Stimulated activated CD8-positive, alpha-beta memory T cell treated with anti-CD3 and anti-CD28 coated beads, Interleukin-7, amount 100 ng/mL, for 1 hour (primary cell): ENCODE measurements at regions not wholly inside any gene's neighbourhood (a gene's known extent, or its start where the extent isn't known, plus 50 kb on each side); places are given as distances from the start of the nearest gene placed in this dataset.
"Not testable (repeated sequence)": the region's sequence is repeated elsewhere in the genome, so short reads cannot be mapped to it uniquely, and the experiment has no call there.

Experiments used
- DNase-seq, 2 donors: peaks; one replicate each; pipeline ENCODE4 v3.0.0-alpha.2; 2020; ENCODE audit warnings: low read depth in 2 of 2

DNA sequence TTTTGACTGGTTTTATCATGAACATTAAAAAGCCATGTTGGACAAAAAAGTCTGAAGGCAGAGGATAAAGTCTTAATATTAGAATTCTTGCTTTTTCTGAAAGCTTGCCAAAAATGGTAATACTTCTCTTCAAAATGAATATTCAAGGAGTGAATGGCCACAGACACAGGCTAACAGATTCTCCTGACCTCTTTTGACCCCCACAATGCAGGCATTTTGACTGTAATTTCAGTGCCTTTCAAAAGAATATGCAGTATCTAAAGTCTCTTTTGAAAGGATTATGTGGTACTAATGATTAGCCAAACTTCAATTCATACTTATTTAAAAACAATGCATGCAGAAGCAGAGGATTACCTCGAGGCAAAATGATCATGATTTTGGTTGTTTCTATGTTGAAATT is 557.8 kb upstream of the GCFC2 start:
- DNase-seq, result no peak

DNA sequence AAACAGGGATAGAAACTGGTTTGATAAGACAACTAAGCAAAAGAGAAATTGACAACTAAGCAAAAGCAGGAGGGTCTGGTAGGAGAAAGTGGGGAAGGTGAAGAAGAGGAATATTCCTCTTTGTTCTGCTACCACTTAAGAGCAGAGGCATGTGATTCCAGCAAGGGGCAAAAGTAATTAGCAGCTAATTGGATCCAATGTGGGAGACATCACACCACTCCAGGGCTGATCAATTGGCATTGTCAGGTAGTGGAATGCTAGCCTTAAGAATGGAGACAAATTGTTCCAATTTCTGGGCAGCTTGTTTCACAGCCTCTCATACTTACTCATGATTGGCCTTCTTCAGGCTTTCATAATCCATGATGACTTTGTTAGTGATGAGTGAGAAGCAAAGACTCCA is 547.1 kb upstream of the GCFC2 start:
- DNase-seq, result no peak

DNA sequence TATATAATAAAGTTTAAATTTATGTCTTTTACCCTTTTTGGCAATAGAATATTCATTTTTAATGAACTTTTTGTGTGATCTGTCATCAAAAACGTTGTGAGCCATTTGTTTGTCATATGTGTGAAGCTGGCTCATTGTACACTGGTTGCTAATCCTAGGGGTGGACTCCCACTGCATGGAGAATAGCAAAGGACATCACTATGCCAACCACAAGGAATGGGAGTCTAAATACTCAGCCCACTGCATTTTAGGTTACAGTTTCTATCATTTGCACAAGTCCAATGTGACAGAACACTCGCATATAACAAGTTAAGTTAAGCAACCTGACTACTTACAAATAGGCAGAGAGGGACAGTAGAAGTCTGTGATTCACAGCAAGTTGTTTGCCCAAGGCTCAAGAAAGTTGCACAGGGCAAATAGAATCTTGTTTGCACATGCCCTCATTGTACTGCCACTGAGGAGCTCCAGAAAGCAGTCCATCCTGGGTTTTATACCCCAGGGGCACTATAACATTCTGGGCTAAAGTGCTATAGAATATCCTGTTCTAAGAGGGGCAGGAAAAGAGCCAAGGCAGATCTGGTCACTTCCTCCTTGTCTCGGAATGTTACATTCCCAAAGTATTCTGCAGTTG is 545.9 kb upstream of the GCFC2 start:
- DNase-seq, result no peak

DNA sequence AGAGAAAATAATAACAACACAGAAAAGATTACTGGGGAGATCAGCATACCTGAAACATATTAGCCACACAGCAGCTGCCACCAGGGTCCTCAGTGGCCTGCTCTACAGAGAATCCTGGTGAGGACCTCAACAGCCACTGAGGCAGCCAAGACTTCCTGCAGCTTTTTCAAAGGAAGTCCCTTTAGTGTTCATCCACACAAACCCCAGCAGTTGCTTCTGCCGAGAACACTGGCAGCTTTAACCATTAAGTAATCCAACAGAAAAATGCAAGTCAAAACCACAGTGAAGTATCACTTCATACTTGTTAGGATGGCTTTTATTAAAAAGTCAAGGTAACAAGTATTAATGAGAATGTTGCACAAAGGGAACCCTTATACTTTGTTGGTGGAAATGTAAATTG is 542.0 kb upstream of the GCFC2 start:
- no peak for DNase-seq

DNA sequence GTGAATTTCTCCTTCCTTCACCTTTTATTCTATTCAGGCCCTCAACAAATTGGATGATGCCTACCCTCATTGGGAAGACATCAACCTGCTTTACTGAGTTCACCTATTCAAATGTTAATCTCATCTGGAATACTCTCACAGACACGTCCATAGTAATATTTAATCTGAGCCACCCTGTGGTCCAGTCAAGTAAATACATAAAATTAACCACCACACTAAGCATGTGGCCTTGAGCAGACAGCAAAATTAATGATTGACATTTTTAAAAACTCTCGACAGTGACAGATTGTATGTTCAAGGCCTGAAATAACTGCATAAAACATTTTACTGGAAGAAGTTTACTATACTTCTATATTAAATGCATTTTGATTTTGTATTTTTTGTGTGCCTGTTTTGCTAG is 540.6 kb upstream of the GCFC2 start:
- DNase-seq, result no peak

DNA sequence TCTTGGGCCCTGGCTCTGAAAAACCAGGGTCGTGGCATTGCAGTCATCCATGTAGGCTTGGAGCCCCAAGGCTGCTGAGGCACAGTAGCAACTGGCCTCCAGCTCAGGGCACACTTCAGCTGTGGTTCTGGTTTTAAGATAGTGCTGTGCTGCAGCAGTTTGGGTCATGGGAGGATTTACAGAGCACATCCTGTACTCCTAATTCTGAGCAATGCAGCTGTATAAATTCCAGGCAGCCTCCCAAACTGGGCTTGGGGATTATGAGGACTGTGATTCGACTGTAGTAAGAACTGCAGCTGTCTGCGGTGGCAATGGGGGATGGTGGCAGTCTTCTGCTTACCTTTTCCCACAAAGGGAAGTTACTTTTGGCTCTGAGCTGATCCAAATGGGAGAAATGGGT is 536.3 kb upstream of the GCFC2 start:
- no peak for DNase-seq

DNA sequence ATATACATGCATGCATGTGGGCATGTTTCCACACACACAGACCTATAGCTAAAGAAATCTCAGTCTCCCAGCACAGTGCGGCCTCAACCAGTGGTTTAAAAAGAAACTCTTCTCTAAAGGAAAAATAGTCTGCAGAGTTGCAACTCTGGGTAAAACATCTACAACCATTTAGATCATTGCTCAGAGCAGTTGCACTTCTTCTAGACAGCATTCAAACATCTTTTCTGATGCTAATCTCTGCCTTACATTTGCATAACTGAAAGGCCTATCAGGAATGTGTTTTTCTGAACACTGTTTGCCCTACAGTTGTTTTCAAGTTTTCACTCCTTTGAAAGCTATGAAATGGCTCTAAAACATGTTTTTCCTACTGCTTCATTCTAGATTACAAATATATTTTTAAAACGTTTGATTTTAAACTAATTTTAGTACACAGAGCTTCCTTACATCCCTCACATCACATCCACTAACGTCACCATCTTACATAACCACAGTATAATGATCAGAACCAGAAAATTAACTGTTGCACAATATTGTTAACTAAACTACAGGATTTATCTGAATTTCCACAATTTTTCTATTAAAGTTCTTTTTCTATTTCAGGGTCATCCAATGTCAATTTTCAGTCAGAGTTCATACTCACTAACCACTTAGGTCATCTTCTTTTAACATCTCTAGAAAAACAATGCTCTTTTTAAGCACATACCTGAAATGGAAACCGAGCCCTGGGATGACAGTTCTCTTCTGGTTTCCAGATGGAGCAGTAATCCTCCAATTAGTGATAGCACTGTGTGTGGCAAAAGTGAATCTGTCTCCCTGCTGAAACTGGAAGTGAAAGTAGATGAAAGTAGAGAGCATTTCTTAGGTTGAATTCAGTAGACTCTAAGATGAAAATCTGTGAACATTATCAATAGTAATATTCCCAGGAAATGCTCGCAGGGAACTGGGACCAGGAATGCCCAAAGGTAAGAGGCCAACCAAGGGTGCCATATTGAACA is 501.6 kb upstream of the GCFC2 start:
- no peak for DNase-seq

DNA sequence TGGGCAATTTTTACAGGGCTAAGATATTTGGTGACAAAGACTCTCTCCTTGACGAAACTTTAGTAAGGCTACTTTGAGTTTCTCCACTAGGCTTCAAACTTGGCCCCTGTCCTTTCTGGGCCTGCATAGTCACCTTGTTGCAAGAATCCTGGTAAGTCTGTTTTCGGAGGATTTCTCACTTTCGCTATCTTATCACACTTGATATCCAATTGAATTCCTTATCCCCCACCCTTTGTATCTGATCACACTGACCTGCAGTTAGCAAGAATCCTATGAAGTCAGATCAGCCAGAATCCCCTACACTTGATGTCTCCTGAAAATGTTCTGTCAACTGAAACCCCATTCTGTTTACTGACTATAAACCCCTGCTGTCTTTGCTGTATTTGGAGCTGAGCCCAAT is 499.8 kb upstream of the GCFC2 start:
- DNase-seq, result no peak

DNA sequence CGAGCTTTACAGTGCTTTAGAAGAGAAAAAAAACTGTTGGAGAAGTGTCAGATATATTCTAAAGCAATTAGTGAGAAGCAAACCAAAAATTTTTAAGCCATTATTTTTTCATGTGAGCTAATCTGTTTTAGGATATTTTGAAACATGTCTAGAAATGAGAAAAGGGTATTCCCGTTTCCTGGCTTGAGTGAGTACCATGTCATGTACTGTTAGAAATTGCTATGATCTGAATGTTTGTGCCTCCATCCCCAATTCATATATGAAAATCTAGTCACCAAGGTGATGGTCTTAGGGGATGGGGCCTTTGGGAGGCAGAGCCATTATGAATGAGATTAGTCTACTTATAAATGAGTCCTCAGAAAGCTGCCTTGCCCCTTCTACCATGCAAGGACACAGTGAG is 493.3 kb upstream of the GCFC2 start:
- DNase-seq, result no peak

DNA sequence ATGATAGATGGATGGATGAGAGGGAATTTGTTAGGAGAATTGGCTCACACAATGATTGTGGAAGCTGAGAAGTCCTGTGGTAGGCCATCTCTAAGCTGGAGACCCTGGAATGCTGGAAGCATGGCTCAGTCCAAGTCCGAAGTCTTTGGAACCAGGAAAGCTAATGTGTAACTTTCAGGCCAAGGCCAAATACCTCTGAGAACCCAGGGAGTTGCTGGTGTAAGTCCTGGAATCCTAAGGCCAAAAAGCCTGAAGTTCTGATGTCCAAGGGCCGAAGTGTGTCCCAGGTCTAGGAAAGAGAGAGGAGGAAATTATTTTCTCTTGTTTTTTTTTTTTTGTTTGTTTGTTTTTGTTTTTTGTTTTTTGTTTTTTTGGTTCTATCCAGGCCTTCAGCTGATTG is 492.2 kb upstream of the GCFC2 start:
- DNase-seq, result no peak

DNA sequence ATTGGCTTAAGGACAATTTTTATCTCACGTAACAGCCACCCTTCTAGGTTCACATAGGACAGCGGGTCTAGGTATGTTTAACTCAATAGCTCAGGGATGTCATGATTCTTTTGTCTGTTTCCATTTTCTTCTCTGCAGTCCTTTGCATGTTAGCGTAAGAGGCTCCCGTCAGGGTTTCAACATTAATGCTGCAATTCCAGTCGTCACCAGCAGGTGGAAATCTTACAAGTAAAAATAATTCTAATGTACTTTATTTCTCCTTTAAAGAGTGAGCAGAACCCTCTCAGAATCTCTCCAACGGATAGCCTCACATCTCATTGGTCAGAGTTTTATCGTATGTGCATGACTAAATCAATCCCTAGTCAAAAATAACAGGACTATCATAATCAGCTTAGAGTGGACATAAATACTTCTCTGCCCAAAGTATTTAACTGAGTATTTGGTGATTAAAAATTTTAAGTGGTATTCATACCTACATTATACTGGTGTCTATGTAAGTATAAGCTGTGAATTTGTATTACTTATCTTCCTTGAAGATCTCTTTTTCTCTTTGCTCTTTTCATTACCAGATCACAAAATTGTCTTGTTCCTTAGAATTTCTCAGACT is 487.2 kb upstream of the GCFC2 start:
- DNase-seq, result peak in 1 of 2 donors; percentile 2

DNA sequence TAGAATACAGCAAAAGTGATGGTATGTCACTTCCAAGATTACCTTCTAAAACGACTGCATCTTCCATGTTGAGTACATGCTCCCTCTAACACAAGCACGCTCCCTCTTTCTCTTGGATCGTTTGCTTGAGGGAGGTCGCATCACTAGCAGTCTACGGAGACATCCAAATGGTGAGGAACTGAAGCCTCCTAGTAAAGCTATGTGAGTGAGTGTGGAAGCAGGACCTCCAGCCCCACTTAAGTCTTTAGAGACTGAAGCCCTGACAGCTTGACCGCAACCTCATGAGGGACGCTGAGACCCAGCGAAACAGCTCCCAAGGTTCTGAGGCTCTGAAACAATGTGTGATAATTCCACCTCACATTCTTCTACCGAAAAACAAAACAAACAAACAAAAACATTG is 486.7 kb upstream of the GCFC2 start:
- no peak for DNase-seq

DNA sequence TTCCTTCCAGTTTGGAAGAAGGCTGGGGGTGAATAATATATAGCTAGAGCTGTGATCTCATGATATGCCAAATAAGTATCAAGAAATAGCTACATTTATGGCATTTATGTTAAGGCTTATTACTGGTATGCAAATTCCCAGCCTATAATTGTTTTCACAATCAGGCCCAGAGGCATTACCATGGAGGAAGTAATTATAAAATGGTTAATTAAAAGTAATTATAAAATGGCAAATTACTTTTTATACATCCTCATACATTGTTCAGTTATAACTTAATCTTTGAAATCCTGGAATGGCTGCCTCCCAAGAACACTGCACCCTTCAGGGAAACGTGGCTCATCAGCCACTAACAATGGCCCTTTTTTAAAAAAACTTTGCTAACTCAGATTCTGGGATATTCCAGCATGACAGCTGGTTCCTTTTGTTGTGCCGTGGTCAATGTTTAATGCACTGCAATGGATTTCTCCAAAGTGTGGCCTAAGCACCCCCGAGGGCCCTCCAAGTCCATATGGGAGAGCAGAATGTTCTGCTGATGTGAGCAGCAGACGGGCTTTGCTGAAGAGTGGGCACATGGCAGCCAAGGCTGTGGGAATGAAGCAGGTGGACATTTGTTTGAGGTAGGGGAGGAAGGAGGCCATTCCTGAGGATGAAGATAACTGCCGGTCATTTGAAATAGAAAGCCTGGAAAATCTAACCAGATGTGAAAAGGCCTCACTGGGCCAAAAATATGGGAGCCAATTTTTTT is 483.5 kb upstream of the GCFC2 start:
- no peak for DNase-seq

DNA sequence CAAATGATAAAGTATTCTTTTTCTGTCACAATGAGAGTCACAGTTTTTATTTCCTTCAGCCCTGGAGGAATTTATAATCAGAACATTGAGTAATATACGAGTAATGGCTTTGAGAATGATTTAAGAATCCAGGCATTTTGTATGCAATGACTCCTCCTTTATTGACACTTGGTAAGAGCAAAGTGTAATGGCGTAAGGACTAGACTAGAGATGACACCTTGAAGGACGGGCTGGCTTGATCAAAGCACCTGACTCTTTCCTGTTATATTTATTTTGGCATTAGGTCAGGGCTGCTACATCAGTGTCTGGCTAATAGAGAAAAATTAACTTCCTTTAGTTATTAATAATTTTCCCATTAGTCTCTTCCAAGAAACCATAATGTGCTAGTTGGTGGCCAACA is 482.4 kb upstream of the GCFC2 start:
- DNase-seq, result no peak

DNA sequence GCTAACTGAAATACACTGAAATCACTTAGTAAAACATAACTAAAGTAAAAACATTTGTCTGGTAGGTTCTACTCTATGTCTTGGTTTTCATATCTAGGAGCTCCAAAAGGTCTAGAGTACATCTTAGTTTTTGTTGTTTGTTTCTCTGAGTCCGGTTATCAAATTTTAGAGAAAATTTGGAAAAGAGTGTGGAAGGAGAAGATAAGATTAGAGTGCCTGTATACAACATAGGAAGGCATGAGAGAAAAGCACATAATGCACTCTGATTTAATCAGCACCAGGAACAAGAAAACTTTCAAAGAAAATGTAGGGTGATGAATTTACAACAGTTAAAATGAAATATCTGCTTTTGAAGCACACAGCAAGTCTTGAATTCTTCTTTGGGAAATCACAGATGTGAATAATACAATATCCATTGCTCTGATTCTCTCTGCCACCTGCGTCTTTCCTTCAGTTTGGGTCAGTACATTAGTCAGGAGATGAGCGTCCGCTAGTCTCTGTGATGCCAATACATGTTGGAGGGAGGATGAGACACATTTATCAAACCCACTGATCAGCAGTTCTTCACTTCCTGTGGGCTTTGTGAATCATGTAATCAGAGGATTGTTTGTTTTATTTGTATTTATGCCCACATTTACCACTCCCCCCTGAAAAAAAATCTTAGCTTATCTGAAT is 477.8 kb upstream of the GCFC2 start:
- DNase-seq, result no peak

DNA sequence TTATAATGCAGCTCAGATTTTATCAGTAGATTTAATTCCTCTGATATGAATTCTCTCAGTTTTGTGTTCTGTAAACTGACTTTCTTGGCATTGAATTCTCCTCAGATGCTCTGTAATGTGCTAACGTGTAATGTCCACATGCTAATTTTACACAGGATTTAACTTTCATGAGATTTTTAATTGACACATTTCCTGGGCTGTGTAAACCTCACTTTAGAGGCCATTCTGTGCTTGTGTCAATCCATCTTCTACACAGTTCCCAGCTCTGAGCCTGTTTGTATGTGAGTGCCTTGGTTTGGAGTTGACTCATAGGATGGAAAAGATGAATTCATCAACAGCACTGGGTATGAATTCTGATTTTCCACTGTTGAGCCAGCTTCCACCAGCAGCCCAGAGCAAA is 476.7 kb upstream of the GCFC2 start:
- no peak for DNase-seq

DNA sequence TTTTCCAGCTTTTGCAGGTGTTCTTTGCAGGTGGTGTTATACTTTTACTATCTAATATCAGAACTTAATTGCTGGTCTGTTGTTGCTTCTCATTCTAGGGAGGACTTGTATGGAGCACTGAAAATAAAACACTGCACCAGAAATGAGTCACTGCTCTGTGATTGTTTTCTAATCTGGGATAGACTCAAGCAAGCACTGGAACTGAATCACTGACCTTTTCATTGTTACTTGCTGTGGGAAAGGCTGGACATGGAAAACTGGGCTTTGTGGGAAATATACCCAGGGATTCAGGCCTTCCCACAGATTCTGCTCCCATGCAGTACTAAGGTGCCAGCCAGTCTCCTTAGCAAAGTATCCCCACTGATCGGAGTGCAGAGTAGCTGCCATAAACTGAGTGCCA is 470.0 kb upstream of the GCFC2 start:
- DNase-seq, result no peak

DNA sequence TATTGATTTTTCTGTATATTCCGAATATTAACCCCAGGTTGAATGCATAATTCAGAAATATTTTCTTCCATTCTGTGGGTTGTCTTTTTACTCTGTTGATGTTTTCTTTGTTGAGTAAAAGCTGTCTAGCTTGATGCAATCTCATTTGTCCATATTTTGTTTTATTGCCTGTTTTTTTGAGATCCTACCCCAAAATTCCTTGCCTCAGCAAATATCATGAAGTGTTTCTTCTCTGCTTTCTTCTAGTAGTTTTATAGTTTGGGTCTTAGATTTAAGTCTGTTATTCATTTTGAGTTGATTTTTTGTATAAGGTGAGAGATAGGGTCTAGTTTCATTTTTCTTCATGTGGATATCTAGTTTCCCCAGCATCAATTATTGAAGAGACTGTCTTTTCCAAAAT is 467.9 kb upstream of the GCFC2 start:
- DNase-seq, result no peak

DNA sequence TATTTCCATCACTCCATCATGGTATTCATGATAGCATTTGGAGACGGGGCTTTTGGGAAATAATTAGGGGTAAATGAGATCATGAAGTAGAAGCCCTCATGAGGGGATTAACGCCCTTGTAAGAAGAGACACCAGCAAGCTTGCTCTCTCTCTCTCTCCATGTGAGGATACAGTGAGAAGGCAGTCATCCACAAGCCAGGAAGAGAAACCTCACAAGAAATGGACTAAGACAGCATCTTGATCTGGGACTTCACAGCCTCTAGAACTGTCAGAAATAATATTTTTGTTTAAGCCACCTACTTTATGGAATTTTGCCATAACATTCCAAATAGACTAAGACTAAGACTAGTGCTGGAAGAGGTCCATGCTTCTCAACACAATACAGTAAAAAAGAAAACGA is 464.6 kb upstream of the GCFC2 start:
- DNase-seq, result no peak

DNA sequence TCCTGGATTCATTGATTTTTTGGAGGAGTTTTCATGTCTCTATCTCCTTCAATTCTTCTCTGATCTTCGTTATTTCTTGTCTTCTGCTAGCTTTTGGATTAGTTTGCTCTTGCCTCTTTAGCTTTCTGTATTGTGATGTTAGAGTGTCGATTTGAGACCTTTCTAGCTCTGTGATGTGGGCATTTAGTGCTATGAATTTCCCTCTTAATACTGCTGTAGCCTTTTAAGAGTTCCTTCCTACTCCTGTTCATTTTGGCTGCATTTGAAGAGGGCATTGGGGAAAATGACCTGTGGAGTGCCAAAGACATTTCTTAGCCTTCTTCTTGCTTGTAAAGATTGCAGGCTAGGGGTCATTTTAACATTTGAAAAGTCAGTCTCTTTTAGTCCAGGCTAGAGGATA is 463.8 kb upstream of the GCFC2 start:
- no peak for DNase-seq

DNA sequence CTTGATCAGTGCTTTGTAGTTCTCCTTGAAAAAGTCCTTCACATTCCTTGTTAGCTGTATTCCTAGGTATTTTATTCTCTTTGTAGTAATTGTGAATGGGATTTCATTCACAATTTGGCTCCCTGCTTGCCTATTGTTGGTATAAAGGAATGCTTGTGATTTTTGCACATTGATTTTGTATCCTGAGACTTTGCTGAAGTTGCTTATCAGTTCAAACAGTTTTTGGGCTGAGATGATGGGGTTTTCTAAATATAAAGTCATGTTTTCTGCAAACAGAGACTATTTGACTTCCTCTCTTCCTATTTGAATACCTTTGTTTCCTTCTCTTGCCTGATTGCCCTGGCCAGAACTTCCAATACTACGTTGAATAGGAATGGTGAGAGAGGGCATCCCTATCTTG is 462.5 kb upstream of the GCFC2 start:
- DNase-seq, result not testable (repeated sequence)

DNA sequence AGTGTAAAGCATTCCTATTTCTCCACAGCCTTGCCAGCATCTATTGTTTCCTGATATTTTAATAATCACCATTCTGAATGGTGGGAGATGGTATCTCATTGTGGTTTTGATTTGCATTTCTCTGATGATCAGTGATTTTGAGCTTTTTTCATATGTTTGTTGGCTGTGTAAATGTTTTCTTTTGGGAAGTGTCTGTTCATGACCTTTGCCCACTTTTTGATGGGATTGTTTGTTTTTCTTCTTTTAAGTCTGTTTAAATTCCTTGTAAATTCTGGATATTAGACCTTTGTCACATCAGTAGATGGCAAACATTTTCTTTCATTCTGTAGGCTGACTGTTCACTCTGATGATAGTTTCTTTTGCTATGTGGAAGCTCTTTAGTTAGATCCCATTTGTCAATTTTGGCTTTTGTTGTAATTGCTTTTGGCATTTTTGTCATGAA is 461.5 kb upstream of the GCFC2 start:
- not testable (repeated sequence) for DNase-seq
